ENCODE measurements at regions not wholly inside any gene's neighbourhood (a gene's known extent, or its start where the extent isn't known, plus 50 kb on each side); places are given as distances from the start of the nearest gene placed in this dataset.

- H3K4me3 ChIP-seq (replicated peaks; ENCODE audit: low read depth, low read length) = no peak overlapping the region
- no peak for DNase-seq (ENCODE audit: low read depth)
- no peak for TF ChIP-seq CTCF (IDR thresholded peaks at IDR 0.05; ENCODE audit: low read length, missing control alignments)
Observed at GRCh38 chr1:232878086-232878485, 72.3 kb upstream of the NTPCR start.

DNA sequence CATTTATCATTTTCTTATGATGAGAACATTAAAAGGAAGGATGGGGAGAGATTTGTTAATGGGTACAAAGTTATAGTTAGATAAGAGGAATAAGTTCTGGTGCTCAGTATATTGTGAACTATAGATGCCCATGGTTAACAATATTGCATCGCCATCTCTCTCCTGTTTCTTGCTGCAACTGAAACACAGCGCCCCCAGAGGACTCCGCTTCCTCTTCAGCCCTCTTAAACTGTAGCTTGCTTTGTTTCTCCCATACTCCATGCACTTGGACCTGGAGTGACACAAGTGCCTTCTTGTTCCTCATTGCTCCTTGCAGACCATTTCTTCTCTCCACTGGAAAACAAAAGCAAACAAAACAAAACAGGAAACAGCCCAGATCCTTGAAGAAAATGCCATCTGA, 70.1 kb upstream of the NTPCR start:
- H3K4me3 ChIP-seq (replicated peaks; ENCODE audit: low read depth, low read length) = no peak overlapping the region
- peak; percentile 55 for TF ChIP-seq CTCF (IDR thresholded peaks at IDR 0.05; ENCODE audit: low read length, missing control alignments)
- peak; percentile 46 for DNase-seq (ENCODE audit: low read depth)

- no peak for DNase-seq (ENCODE audit: low read depth)
- no peak for TF ChIP-seq CTCF (IDR thresholded peaks at IDR 0.05; ENCODE audit: low read length, missing control alignments)
- H3K4me3 ChIP-seq (replicated peaks; ENCODE audit: low read depth, low read length) = no peak overlapping the region
Observed at GRCh38 chr1:232883992-232884661, 66.3 kb upstream of the NTPCR start.

- no peak for DNase-seq (ENCODE audit: low read depth)
- no peak for TF ChIP-seq CTCF (IDR thresholded peaks at IDR 0.05; ENCODE audit: low read length, missing control alignments)
- H3K4me3 ChIP-seq (replicated peaks; ENCODE audit: low read depth, low read length) = no peak overlapping the region
Observed at GRCh38 chr1:232886271-232886670, 64.1 kb upstream of the NTPCR start.

GRCh38 chr1:232890340-232890943, 60.0 kb upstream of the NTPCR start:
- DNase-seq (ENCODE audit: low read depth) = no peak
- no peak for TF ChIP-seq CTCF (IDR thresholded peaks at IDR 0.05; ENCODE audit: low read length, missing control alignments)
- no peak overlapping the region for H3K4me3 ChIP-seq (replicated peaks; ENCODE audit: low read depth, low read length)

DNA sequence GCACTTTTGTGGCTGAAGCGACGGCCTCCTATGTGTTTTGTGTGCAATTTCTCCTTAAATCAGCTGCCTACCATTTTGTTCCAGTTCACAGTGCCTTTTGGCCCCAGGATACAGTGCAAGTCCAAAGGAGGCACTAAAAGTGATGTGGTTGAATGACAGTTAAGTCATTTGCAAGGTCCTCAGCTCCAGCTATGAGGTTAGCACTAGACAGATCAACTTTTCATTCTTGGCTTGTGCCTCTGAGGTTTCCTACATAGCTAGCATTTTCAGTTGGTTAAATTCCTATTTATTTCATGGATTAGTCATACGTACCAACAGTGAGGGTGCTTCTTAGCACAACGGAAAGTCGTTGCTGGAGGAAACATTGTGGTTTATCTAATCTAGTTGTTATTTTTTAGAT, 59.3 kb upstream of the NTPCR start:
- DNase-seq (ENCODE audit: low read depth) = peak; percentile 68
- TF ChIP-seq CTCF (IDR thresholded peaks at IDR 0.05; ENCODE audit: low read length, missing control alignments) = no peak
- H3K4me3 ChIP-seq (replicated peaks; ENCODE audit: low read depth, low read length) = no peak overlapping the region

Measured in fibroblast of pulmonary artery (primary cell).